Eye (tissue), 1 donor: ENCODE measurements at regions not wholly inside any gene's neighbourhood (a gene's known extent, or its start where the extent isn't known, plus 50 kb on each side); places are given as distances from the start of the nearest gene placed in this dataset.
A peak's percentile ranks its signal among the peaks of the same experiment; 100 is the strongest.

Experiments used
- DNase-seq: peaks from one replicate; pipeline ENCODE4 v3.0.0-alpha.2; 2015

GRCh38 chr11:35077709-35078469 lies 61.1 kb upstream of the CD44 start:
- no peak for DNase-seq

- DNase-seq, result no peak
Observed at GRCh38 chr11:35078470-35078735, 60.6 kb upstream of the CD44 start.

GRCh38 chr11:35079611-35080010 lies 59.4 kb upstream of the CD44 start:
- DNase-seq, result no peak

- peak; percentile 30 for DNase-seq
Observed at GRCh38 chr11:35082321-35083180, 56.4 kb upstream of the CD44 start.

- no peak for DNase-seq
Observed at GRCh38 chr11:35083181-35083430, 55.9 kb upstream of the CD44 start.

GRCh38 chr11:35083431-35084238 lies 55.3 kb upstream of the CD44 start:
- DNase-seq, result peak; percentile 81

- no peak for DNase-seq
Observed at GRCh38 chr11:35084817-35085440, 54.0 kb upstream of the CD44 start.

- DNase-seq, result no peak
Observed at GRCh38 chr11:35085531-35086165, 53.3 kb upstream of the CD44 start.

- peak; percentile 28 for DNase-seq
Observed at GRCh38 chr11:35087648-35088047, 51.3 kb upstream of the CD44 start.

- DNase-seq, result no peak
Observed at GRCh38 chr11:35088226-35088625, 50.7 kb upstream of the CD44 start.

- no peak for DNase-seq
Observed at GRCh38 chr11:35088676-35089075, 50.3 kb upstream of the CD44 start.
